GM18505 (cell line): ENCODE measurements at regions not wholly inside any gene's neighbourhood (a gene's known extent, or its start where the extent isn't known, plus 50 kb on each side); places are given as distances from the start of the nearest gene placed in this dataset.
A peak's percentile ranks its signal among the peaks of the same experiment; 100 is the strongest.
"Not testable (repeated sequence)": the region's sequence is repeated elsewhere in the genome, so short reads cannot be mapped to it uniquely, and the experiment has no call there.

ENCODE experiments used
- ATAC-seq: cut with Tn5 transposase; IDR thresholded peaks from one replicate; pipeline ENCODE4 v1.9.1; 2021; ENCODE audit not compliant: unreplicated experiment
- POLR2A ChIP-seq: IDR thresholded peaks from 4 replicates; pipeline ENCODE4 v1.6.1; 2011; ENCODE audit warnings: borderline replicate concordance; ENCODE audit not compliant: insufficient read depth, insufficient read length; ENCODE audit errors: extremely low read depth

- TF ChIP-seq POLR2A: no peak
- ATAC-seq: no peak
Measured at GRCh38 chr3:18704326-18704725, 279.2 kb upstream of the SATB1 start.

DNA sequence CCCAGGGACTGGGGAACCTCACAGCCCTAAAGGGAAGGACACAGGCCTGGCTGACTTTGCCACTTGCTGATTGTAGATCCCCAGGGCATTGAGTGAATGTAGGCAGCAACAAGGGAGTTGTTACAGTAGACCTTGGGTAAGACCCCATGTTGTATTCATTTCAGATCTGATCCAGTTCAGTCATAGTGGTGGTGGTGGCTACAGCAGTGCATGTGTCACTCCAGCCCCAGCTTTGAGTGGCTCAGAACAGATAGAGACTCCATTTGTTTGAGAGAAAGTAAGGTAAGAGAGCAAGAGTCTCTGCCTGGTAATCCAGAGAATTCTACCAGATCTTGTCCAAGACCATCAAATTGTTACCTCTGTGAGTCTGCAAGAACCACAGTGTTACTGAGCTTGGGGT is 278.7 kb upstream of the SATB1 start:
- ATAC-seq: no peak
- TF ChIP-seq POLR2A: no peak

DNA sequence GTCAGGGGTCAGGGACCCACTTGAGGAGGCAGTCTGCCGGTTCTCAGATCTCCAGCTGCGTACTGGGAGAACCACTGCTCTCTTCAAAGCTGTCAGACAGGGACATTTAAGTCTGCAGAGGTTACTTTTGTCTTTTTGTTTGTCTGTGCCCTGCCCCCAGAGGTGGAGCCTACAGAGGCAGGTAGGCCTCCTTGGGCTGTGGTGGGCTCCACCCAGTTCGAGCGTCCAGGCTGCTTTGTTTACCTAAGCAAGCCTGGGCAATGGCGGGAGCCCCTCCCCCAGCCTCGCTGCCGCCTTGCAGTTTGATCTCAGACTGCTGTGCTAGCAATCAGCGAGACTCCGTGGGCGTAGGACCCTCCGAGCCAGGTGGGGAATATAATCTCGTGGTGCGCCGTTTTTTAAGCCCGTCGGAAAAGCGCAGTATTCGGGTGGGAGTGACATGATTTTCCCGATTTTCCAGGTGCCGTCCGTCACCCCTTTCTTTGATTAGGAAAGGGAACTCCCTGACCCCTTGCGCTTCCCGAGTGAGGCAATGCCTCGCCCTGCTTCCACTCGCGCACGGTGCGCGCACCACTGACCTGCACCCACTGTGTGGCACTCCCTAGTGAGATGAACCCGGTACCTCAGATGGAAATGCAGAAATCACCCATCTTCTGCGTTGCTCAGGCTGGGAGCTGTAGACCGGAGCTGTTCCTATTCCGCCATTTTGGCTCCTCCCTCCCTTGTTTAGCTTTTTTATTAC is 268.6 kb upstream of the SATB1 start:
- ATAC-seq: not testable (repeated sequence)

DNA sequence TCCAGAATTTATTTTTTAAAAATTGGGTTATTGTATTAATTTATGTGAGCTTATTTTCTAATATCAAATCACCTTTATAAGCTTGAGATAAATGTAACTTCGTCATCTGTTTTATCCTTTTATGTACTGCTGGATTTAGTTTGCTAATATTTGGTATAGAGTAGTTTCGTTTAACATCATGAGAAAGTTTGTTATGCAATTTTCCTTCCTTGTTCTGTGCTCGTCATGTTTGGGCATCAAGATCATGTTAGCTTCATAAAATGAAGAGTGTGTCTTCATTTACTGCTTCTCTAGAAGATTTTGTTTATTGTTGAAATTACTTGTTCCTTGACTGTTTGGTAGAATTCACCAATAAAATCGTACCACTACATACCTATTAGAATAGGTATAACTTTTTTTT is 262.1 kb upstream of the SATB1 start:
- TF ChIP-seq POLR2A: no peak
- ATAC-seq: no peak

- no peak for TF ChIP-seq POLR2A
- ATAC-seq: no peak
Measured at GRCh38 chr3:18683900-18684299, 258.8 kb upstream of the SATB1 start.

DNA sequence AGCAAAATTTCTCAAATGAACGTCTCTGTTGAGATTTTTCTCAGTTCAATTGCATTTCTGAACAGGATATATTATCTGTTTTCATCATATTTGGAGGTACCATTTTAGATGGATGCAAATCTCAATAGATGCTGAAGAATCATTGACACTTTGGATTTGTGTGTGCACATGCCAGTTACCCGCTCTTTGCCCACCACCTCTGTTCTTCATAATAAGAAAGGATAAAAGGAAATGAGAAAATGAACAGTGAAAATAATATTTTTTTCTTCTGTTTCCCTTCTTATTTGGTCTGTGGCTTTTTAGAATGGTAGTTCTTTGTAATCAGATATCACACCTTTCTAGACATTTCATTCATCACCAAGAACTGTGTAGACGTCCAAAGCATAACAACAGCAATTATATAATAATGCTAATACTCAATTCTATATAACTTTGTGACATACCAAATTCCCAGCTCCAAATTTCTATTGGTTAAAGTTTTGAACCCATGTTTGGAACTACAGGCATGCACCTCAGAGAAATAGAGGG is 256.7 kb upstream of the SATB1 start:
- no peak for TF ChIP-seq POLR2A
- no peak for ATAC-seq

- no peak for ATAC-seq
- TF ChIP-seq POLR2A: no peak
Measured at GRCh38 chr3:18680758-18681157, 255.6 kb upstream of the SATB1 start.

- no peak for TF ChIP-seq POLR2A
- no peak for ATAC-seq
Measured at GRCh38 chr3:18679238-18679637, 254.1 kb upstream of the SATB1 start.

- no peak for ATAC-seq
- TF ChIP-seq POLR2A: no peak
Measured at GRCh38 chr3:18675197-18675596, 250.1 kb upstream of the SATB1 start.

GRCh38 chr3:18672561-18672960 is 247.4 kb upstream of the SATB1 start:
- ATAC-seq: peak; percentile 68
- TF ChIP-seq POLR2A: no peak

DNA sequence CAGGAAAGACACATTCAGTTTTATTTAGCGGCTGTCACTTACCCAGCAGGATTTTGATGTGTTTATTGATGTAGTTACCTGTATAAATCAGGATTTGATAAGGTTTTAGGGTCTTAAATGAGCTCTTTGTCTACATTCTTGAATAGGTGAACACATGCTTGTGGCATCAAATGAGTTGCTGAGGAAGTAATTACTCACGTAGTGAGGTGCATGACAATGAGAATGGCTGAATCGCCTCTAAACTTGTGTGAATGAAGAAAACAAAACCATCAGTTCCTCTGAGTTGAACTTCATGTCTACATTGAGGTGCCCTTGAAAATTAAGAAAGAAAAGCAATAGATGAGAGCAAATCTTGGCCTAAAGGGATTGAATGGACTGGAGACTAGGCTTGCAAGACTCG is 245.6 kb upstream of the SATB1 start:
- TF ChIP-seq POLR2A: no peak
- ATAC-seq: no peak

DNA sequence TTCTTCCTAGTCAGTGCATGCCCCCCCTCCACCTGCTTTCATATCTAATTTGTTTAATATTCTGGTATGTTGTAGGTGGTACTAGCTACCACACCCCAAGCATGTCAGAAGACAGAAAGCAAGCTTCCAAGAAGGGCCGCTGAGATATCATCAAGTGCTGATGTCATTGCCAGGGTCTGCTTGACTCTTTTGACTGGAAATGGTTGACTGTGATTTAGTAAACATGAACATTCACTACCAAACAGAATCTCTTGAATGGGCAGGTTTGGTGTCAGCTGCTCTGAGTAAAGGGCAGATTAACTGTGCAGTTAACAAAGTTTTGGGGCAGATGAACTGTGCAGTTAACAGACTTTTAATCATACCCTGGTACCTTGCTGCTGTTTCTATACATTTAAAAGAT is 244.2 kb upstream of the SATB1 start:
- no peak for ATAC-seq
- TF ChIP-seq POLR2A: no peak

GRCh38 chr3:18667552-18667951 is 242.4 kb upstream of the SATB1 start:
- no peak for ATAC-seq

GRCh38 chr3:18666655-18667054 is 241.5 kb upstream of the SATB1 start:
- ATAC-seq: no peak
- no peak for TF ChIP-seq POLR2A

More at GRCh38 chr3:18667552-18667951, 242.4 kb upstream of the SATB1 start:
- no peak for TF ChIP-seq POLR2A

- no peak for TF ChIP-seq POLR2A
- ATAC-seq: no peak
Measured at GRCh38 chr3:18660059-18660458, 234.9 kb upstream of the SATB1 start.
